Hippocampal formation (tissue), 2 donors: ENCODE measurements at regions not wholly inside any gene's neighbourhood (a gene's known extent, or its start where the extent isn't known, plus 50 kb on each side); places are given as distances from the start of the nearest gene placed in this dataset.
A peak's percentile ranks its signal among the peaks of the same experiment; 100 is the strongest.

ENCODE experiments used
- DNase-seq, 2 donors: peaks; one replicate each; lab custom pipeline; 2025; lab: John Stamatoyannopoulos, UW

DNA sequence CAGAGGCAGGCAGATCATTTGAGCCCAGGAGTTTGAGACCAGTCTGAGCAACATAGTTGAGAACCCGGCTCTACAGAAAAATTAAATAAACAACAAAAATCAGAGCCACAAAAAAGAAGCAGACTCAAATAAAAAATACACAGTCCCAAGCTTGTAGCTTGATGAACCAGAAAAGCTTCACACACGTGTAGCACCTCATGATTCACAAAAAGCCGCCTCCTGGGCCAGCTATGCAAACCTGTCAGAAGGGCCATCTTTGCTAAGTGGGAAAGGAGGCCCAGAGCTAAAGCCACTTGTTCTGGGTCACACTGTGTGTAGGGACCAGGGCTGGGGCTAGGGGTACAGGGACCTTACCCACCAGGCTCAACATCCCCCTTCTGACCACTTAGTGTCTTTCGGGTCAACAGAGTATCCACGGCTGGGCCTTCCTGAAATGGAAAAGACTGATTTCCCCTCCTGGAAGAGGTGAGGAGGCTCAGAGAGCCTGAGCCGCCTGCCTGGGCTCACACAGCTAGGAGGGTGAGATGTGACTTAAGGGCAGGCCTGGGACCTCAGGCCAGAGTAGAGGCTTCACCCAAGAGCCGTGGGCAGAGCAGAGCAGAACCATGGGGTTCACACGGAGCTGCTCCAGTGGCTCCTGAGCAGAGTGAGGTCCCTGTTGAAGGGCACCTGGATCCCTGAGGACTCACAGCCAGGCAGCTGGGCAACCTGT, 269.6 kb downstream of the PARN start:
- no peak for DNase-seq

DNA sequence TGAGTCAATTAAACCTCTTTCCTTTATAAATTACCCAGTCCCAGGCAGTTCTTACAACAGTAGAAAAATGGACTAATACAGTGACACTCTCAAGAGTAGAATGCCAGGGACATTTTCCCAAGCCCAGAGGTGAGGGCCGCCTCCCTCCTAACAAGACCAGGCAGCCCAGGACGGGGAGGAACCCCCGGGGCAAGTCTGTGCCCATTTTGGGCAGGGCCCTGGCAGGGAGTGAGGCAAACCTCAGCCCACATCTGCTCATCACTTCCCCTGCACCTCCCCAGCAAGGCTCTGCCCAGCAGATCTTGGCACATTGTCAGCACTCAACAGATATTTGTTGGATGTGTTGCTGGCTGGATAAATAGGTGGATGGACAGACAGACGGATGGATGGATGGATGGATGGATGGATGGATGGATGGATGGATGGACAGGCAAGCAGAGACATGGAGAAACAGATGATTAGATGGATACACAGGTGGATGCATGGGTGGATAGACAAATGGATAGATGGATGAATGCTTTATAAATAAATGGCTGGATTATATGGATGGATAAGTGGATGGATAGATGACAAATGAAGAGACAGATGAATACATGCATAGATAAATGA, 271.3 kb downstream of the PARN start:
- no peak for DNase-seq

DNA sequence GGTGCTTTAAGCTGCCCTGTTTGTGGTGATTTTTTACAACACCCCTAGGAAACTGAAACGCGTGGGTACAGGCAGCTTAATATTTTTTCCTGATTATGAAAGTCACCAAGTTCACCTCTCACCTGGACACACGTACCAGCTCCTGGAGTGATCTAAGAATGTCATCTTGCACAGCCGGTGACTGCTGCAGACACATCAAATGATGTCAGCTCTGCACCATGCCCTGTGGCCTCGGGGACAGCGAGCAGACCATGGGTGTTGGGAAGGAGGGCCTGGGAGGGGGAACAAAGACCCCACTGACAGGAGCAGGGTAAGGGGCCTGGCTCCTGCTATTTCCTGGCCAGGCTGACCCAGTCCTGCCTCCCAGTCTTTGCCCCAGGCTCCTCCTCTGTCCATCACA, 272.7 kb downstream of the PARN start:
- no peak for DNase-seq

DNA sequence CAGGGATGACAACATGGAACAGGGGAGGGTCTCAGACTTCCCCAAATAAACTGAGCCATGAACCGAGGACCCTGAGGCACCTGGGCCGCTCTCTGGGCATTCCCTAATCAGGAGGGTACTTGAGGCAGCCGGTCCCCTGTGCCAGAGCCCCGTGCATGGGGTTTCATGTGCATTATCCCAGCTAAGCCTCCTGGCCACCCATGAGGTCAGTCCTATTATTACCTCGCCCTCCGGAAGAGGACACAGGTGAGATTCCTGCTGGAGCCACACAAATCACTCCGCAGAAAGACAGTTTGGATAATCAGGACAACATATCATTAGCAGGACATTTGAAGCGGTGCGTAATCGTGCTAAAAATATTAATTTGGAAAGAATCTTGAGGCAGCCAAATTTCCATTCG, 274.0 kb downstream of the PARN start:
- DNase-seq, result no peak

- peak in 1 of 2 donors; percentile 3 for DNase-seq
Observed at GRCh38 chr16:14354561-14355351, 275.3 kb downstream of the PARN start.

DNA sequence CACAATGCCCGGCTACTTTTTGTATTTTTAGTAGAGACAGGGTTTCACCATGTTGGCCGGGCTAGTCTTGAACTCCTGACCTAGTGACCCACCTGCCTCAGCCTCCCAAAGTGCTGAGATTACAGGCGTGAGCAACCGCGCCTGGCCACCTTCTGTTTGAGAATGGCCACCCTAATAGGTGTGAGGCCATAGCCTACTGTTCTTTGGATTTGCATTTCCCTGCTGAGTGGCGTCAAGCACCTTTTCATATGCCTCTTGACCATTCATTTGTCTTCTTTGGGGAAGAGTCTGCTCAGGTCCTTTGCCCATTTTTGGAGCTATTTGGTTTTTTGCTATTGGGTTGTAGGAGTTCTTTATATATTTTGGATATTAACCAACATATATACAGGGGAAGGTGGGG, 276.7 kb downstream of the PARN start:
- DNase-seq, result no peak

DNA sequence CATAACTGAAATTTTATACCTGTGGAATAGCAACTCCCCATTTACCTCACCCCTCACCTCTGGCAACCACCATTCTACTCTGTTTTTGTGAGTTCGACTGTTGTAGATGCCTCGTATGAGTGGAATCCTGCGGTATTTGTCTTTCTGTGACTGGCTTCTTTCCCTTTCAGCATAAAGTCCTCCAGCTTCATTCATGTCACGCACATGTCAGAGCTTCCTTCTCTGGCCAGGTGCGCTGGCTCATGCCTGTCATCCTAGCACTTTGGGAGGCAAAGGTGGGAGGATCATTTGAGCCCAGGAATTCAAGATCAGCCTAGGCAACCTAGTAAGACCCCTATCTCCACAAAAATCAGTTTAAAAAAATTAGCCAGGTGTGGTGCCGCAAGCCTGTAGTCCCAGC, 278.4 kb downstream of the PARN start:
- no peak for DNase-seq

DNA sequence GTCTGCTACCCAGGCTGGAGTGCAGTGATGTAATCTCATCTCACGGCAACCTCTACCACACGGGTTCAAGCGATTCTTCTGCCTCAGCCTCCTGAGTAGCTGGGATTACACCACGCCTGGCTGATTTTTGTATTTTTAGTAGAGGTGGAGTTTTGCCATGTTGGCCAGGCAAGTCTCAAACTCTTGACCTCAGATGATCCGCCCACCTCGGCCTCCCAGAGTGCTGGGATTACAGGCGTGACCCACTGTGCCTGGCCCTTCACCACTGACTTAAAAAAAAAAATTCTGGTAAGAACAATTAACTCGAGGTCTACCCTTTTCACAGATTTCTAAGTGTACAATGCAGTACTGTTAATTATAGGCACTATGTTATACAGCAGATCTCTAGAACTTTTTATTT, 279.4 kb downstream of the PARN start:
- no peak for DNase-seq

DNA sequence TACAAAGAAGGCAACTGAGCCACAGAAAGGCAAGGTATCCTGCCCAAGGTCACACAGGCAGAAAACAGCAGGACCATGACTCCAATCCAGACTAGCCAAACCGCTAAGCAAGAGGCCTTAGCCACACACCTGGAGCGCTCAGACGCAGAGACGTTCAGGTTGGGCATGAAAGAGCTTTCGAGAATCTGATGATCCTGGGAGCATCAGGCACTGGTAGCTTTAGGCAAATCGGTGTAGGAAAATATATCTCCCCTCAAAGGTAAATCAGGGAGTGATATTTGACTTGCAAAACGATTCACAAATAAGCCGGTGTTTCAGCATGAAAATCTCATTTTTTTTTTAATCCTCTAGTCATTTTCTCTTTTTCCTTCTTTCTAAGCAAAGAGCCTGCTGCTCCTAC, 279.0 kb downstream of the MRTFB start:
- DNase-seq, result no peak

DNA sequence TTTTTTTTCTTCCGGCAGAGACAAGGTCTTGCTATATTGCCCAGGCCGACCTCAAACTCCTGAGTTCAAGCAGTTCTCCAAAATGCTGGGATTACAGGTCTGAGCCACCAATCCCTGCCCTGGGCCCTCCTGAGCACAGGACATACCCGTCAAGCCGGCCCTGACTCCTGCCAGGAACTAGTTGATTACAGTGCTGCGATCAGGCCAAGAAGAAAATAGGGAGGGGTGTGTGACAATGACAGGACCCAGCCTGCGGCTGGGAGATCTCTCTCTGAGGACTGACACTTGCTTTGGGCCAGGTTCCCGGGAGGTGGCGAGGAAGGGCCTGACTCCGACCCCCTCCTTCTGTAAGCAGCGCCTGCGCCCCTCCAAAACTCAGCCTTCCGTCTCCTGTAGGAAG, 276.6 kb downstream of the MRTFB start:
- DNase-seq, result no peak

GRCh38 chr16:14346278-14347142, 275.4 kb downstream of the MRTFB start:
- DNase-seq, result no peak

- no peak for DNase-seq
Observed at GRCh38 chr16:14345512-14346115, 274.5 kb downstream of the MRTFB start.

DNA sequence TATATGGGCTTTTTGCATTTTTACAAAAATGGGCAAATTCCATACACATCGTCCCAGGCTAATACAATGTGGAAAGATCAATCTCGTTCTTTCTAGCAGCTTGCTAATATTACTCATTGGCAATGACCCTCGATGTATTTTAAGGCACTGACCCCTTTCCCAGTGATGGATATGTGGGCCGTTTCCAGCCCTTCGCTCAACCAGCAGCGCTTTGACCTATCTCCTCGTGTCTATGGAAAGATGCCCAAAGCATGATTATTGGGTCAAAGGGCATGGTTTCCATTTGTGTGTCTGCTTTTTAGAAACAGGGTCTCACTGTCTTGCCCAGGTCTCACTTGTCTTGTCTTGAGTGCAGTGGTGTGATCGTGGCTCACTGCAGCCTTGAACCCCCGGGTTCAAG, 273.8 kb downstream of the MRTFB start:
- DNase-seq, result no peak

- no peak for DNase-seq
Observed at GRCh38 chr16:14344292-14344691, 273.2 kb downstream of the MRTFB start.

DNA sequence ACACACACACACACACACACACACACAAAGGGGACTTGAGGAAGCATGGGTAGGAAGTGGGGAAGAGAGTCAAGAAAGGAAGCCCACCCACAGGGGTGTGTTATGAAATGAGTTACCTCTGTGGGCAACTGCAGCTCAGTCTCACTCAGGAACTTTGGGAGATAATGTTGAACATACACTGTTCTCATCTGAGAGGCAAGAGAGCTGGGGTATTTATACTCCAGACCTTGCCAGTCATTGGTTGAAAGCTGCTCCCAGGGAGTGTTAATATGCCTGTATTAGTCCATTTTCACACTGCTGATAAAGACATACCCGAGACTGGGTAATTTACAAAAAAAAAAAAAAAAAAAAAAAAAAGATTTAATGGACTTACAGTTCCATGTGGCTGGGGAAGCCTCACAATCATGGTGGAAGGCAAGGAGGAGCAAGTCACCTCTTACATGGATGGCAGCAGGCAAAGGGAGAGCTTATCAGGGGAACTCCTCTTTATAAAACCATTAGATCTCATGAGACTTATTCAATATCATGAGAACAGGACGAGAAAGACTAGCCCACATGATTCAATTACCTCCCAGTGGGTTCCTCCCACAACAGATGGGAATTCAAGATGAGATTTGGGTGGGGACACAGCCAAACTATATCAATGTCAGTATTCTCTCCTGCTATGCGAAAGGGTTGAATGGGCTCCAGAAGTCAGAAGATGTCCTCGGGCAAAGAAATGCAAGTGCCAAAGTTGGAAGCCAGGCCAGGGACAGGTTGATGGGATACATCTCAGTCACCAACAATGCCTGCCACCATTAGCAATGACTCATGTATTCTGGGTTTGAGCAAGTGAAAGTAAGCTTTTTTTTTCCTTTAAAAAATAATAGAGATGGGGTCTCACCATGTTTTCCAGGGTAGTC, 270.5 kb downstream of the MRTFB start:
- no peak for DNase-seq

- no peak for DNase-seq
Observed at GRCh38 chr16:14339694-14340093, 268.6 kb downstream of the MRTFB start.

DNA sequence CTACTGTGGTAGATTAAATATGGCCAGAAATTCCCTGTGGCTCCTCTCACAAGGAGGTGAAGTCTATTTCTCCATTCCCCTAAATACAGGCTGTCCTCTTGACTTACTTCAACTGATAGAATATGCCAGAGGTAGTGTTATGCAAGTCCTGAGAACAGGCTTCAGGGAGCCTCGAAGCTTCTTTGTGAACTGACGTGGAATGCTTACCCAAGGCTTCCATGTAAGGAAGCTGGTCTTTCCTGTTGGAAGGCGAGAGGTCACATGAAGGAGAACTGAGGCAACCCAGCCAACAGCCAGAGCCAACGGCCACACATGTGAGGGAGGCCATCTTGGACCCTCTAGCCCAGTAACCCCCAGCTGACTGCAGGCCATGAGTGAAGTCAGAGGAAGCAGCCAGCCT, 267.9 kb downstream of the MRTFB start:
- no peak for DNase-seq

- DNase-seq, result no peak
Observed at GRCh38 chr16:14338236-14338635, 267.1 kb downstream of the MRTFB start.

- DNase-seq, result no peak
Observed at GRCh38 chr16:14337303-14338191, 266.4 kb downstream of the MRTFB start.

DNA sequence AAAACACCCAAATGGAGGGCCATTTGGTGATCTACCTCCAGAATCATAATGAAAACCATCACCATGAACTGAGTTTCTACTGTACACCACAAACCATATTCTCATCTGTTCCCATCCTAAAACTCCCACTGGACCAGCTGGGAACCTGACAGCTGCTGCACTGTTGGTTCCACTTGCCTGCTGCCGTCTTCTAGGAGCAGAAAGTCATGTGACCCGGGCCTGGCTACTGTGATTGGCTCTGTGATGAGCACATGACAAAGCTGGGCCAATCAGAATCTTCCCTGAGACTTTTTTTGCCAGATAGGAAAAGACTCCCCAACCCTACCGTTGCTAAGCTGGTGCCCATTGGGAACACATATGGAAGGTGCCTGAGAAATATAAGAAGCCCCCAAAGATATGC, 264.2 kb downstream of the MRTFB start:
- no peak for DNase-seq
